Left lung (tissue), 4 donors: ENCODE measurements at regions not wholly inside any gene's neighbourhood (a gene's known extent, or its start where the extent isn't known, plus 50 kb on each side); places are given as distances from the start of the nearest gene placed in this dataset.

ENCODE experiments used
- ATAC-seq: fragments of 200-7000 bp; cut with Tn5 transposase; one replicate; pipeline ENCODE4 v1.9.1; 2020; ENCODE audit warnings: moderate library complexity
- DNase-seq, 4 donors: peaks; one replicate each; pipeline ENCODE4 v3.0.0-alpha.2; 2013 to 2020
- H3K27ac ChIP-seq, 2 donors: fragments of 200-600 bp; sonication (generic) in 1 of 2; one replicate each; pipeline versions ENCODE4 v1.5.0 to v1.8.0; 2020 to 2021
- H3K27me3 ChIP-seq, 2 donors: fragments of 200-600 bp; sonication (generic) in 1 of 2; one replicate each; pipeline versions ENCODE4 v1.5.0 to v1.8.0; 2020 to 2021
- H3K36me3 ChIP-seq, 2 donors: fragments of 200-600 bp; sonication (generic) in 1 of 2; one replicate each; pipeline versions ENCODE4 v1.5.0 to v1.8.0; 2020 to 2021
- H3K4me1 ChIP-seq, 2 donors: fragments of 200-600 bp; one replicate each; pipeline ENCODE4 v1.8.0; 2021
- H3K4me3 ChIP-seq, 2 donors: fragments of 200-600 bp; sonication (generic) in 1 of 2; one replicate each; pipeline versions ENCODE4 v1.5.0 to v1.8.0; 2020 to 2021; ENCODE audit warnings: mild to moderate bottlenecking in 1 of 2
- H3K9me3 ChIP-seq, 2 donors: fragments of 200-600 bp; sonication (generic) in 1 of 2; one replicate each; pipeline versions ENCODE4 v1.5.0 to v1.8.0; 2020 to 2021
- intact Hi-C, 2 donors: fragments of 100-400 bp; cut with DNase I; formaldehyde crosslinking; loops; one replicate each; pipeline versions ENCODE4 v1.11.2 to v1.14.2; 2022
- TF ChIP-seq, protein P1 (sequence below), 2 donors: fragments of 200-600 bp; sonication (generic) in 1 of 2; IDR thresholded peaks; one replicate each; pipeline versions ENCODE4 v1.5.0 to v1.8.0; 2021; ENCODE audit warnings: antibody characterized with exemption in 2 of 2
- donor health status: DM: no; HTN: yes; CAD: no.
- donor health status: DM: no; HTN: no; CAD: no.

DNA sequence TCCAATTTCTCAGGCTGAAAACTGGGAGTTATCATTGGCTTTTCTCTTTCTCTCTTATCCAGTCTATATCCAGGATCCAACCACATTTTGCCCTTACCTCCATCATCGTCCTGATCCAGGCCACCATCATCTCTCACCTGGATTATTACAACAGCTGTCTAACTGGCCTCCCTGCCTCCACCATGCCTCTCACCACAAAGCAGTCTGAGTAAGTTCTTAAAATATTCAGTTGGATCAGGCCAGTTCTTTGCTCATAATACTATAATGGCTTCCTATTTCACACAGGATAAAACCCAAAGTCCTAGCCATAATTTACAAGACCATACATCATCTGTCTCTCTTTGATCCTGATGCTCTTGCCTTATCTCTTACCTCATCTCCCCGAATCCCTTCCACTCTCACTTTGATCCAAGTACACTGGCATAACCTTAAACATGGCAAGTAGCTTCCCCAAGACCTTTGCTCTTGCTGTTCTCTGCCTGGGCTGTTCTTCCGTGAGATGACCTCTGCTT is 133.4 kb upstream of the RAP1B start:
- TF ChIP-seq, protein P1, sequence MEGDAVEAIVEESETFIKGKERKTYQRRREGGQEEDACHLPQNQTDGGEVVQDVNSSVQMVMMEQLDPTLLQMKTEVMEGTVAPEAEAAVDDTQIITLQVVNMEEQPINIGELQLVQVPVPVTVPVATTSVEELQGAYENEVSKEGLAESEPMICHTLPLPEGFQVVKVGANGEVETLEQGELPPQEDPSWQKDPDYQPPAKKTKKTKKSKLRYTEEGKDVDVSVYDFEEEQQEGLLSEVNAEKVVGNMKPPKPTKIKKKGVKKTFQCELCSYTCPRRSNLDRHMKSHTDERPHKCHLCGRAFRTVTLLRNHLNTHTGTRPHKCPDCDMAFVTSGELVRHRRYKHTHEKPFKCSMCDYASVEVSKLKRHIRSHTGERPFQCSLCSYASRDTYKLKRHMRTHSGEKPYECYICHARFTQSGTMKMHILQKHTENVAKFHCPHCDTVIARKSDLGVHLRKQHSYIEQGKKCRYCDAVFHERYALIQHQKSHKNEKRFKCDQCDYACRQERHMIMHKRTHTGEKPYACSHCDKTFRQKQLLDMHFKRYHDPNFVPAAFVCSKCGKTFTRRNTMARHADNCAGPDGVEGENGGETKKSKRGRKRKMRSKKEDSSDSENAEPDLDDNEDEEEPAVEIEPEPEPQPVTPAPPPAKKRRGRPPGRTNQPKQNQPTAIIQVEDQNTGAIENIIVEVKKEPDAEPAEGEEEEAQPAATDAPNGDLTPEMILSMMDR (IDR thresholded peaks at IDR 0.05) = no peak

DNA sequence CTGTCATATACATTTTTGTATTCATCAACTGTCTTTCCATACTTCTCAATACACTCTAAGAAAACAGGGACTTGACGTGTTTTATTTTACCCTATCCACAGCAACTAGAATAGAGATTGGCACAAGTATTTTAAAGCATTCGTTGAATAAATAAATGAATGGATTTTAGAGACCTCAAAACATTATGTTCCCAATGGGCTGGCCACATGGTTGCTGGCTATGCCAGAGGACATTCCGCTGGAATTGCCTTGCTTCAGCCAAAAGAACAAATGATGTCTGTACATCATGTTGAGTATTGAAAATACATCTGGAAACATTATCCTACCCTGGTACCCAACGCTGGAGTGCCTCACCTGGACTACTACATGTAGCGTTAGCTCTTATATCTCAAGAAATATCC is 132.8 kb upstream of the RAP1B start:
- no peak overlapping the region for H3K27ac ChIP-seq
- DNase-seq (no peak), ATAC-seq (no peak)
- intact Hi-C loops = no loop called here
- TF ChIP-seq, protein P1 (IDR thresholded peaks at IDR 0.05) = no peak
- no peaks in the 10 kb centered on the region for H3K27me3 ChIP-seq
- H3K4me3 ChIP-seq = no peak overlapping the region
- no peaks in the 10 kb centered on the region for H3K36me3 ChIP-seq
- H3K9me3 ChIP-seq = no peaks in the 10 kb centered on the region
- no peaks in the 10 kb centered on the region for H3K4me1 ChIP-seq

More for the DNA sequence above, 133.4 kb upstream of the RAP1B start:
- ATAC-seq = no peak
- H3K4me1 ChIP-seq = no peaks in the 10 kb centered on the region
- no peaks in the 10 kb centered on the region for H3K9me3 ChIP-seq
- no peak overlapping the region for H3K27ac ChIP-seq
- H3K36me3 ChIP-seq = no peaks in the 10 kb centered on the region
- H3K27me3 ChIP-seq = no peaks in the 10 kb centered on the region
- no peak overlapping the region for H3K4me3 ChIP-seq
- DNase-seq = no peak
- intact Hi-C loops = no loop called here

DNA sequence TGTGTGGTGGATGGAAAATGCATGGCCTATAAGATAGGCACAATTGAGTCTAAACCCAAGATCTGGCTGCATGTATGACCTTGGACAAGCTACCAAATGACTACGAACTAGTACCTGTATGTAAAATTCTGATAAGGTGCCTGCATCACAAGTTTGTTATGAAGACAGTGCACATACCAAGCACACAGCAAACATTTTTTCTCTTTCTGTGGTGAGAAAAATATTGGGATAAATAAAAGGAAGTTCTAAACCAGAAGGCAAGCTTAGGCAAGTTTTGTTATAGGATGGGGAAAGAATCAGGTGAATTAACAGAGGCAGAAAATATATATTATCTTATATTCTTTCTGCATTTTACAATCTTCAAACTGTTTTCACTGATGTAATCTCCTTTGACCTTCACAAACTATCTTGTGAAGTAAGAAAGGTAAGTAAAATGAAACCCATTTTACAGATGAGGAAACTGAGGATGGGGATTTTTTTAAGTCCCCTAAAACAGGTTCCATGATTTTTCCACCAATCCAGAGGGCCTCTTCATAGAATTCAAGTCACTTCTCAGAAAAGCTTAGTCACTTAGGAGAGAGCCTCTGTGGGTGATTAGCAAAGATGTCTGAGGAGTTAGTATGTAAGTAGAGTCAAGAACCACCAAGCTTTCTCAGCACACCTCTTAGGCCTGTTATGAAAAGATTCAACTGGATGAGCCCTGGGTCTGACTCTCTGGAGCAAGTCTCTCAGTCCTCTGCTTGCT is 132.0 kb upstream of the RAP1B start:
- DNase-seq (no peak), ATAC-seq (no peak)
- no peaks in the 10 kb centered on the region for H3K9me3 ChIP-seq
- no peak overlapping the region for H3K4me3 ChIP-seq
- no peaks in the 10 kb centered on the region for H3K36me3 ChIP-seq
- no peaks in the 10 kb centered on the region for H3K27me3 ChIP-seq
- TF ChIP-seq, protein P1 (IDR thresholded peaks at IDR 0.05) = no peak
- H3K27ac ChIP-seq = no peak overlapping the region
- H3K4me1 ChIP-seq = no peaks in the 10 kb centered on the region
- intact Hi-C loops = no loop called here

DNA sequence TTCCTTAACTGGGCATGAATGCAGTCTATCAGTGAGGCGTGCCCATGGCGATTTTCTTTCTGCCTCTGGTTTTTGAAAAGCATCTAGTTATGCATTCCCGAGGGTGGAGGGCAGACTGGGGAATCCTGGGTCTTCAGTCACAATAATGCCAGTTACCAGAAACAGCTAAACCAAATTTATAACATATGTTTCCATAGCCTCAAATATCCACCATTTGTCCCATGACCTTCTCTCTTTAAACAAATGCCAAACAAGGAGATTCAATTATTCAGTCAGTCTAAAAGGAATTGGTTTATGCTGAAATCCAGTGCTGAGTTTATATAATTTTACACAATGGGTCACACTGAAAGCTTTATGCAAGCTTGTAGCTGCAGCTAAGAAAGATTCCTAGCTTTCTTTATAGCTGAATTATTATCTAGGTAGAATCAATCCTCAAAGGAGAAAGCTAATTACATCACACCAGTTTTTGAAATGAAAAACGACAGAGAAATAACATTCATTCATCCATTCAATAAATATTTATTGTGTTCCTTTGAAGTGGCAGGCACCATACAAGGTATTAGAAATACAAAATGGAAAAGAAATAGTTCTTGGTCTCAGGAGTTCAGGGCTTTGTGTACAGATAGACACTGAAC is 131.3 kb upstream of the RAP1B start:
- Histone ChIP-seq H3K9me3 (no peaks in the 10 kb centered on the region), H3K36me3 (no peaks in the 10 kb centered on the region), H3K27ac (no peak overlapping the region), H3K4me1 (no peaks in the 10 kb centered on the region), H3K4me3 (no peak overlapping the region), H3K27me3 (no peaks in the 10 kb centered on the region)
- TF ChIP-seq, protein P1 (IDR thresholded peaks at IDR 0.05) = no peak
- ATAC-seq (no peak), DNase-seq (no peak)
- intact Hi-C loops = no loop called here

DNA sequence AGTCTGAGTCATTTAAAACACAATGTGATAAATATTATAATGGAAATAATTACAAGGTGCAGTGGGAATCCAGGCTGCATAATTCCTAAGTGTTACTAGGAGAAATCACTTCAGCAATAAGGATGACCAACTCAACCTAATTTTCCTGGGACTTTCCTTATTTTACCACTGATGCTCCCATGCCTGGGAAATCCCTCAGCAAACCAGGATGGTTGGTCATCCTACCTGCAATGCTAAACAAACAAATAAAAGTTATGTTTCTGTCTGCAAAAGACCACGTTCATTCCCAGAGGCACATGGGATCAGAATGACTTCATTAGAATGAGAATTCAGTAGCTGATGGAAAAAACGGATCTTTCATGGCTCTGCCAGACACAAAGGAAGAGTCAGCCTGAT is 130.8 kb upstream of the RAP1B start:
- Histone ChIP-seq H3K4me3 (no peak overlapping the region), H3K9me3 (no peaks in the 10 kb centered on the region), H3K4me1 (no peaks in the 10 kb centered on the region), H3K27ac (no peak overlapping the region), H3K27me3 (no peaks in the 10 kb centered on the region), H3K36me3 (no peaks in the 10 kb centered on the region)
- no peak for DNase-seq
- TF ChIP-seq, protein P1 (IDR thresholded peaks at IDR 0.05) = no peak
- no peak for ATAC-seq
- intact Hi-C loops = no loop called here
